Fibroblast of lung (primary cell): ENCODE measurements at regions not wholly inside any gene's neighbourhood (a gene's known extent, or its start where the extent isn't known, plus 50 kb on each side); places are given as distances from the start of the nearest gene placed in this dataset.

Experiments used
- DNase-seq, 2 donors: peaks; one replicate each; pipeline versions ENCODE4 v3.0.0 to v3.0.0-alpha.2; 2010; ENCODE audit warnings: low read depth in 2 of 2
- H2AFZ ChIP-seq: 2 replicates; pipeline ENCODE4 v1.5.1; 2012; ENCODE audit warnings: low read length, control low read depth, inconsistent platforms
- H3K27ac ChIP-seq: 2 replicates; pipeline ENCODE4 v1.5.1; 2011; ENCODE audit warnings: low read length, control low read depth; ENCODE audit not compliant: insufficient read depth
- H3K27me3 ChIP-seq: 2 replicates; pipeline ENCODE4 v1.5.1; 2011; ENCODE audit warnings: mild to moderate bottlenecking, low read length; ENCODE audit not compliant: control insufficient read depth, insufficient read depth
- H3K36me3 ChIP-seq: 2 replicates; pipeline ENCODE4 v1.5.1; 2011; ENCODE audit warnings: low read length; ENCODE audit not compliant: control insufficient read depth, insufficient read depth
- H3K4me1 ChIP-seq: 2 replicates; pipeline ENCODE4 v1.5.1; 2011; ENCODE audit warnings: low read length; ENCODE audit not compliant: control insufficient read depth, insufficient read depth; ENCODE audit errors: extremely low read depth
- H3K4me2 ChIP-seq: 2 replicates; pipeline ENCODE4 v1.5.1; 2011; ENCODE audit warnings: low read length, control low read depth; ENCODE audit not compliant: insufficient read depth; ENCODE audit errors: extremely low read depth
- H3K4me3 ChIP-seq, 4 experiments: fragments of 200-600 bp in 1 of 4; sonication (generic) in 1 of 4; replicated peaks in 1 of 4; 2 replicates each; pipeline ENCODE4 v1.5.1; 2011 to 2016; ENCODE audit warnings: low read length in 4 of 4, low read depth in 3 of 4, mild to moderate bottlenecking in 3 of 4, control low read depth in 2 of 4, inconsistent platforms in 1 of 4, mixed read lengths in 1 of 4; ENCODE audit not compliant: insufficient read depth in 1 of 4; ENCODE audit errors: control extremely low read depth in 1 of 4
- H3K79me2 ChIP-seq: 2 replicates; pipeline ENCODE4 v1.5.1; 2012; ENCODE audit warnings: mild to moderate bottlenecking, low read length, inconsistent platforms; ENCODE audit not compliant: control insufficient read depth, insufficient read depth
- H3K9ac ChIP-seq: 2 replicates; pipeline ENCODE4 v1.5.1; 2011; ENCODE audit warnings: mild to moderate bottlenecking, low read length, control low read depth; ENCODE audit not compliant: insufficient read depth
- H3K9me3 ChIP-seq: 2 replicates; pipeline ENCODE4 v1.5.1; 2012; ENCODE audit warnings: low read depth, low read length; ENCODE audit not compliant: control insufficient read depth, insufficient read depth
- H4K20me1 ChIP-seq: 2 replicates; pipeline ENCODE4 v1.5.1; 2011; ENCODE audit warnings: low read length; ENCODE audit not compliant: control insufficient read depth, insufficient read depth; ENCODE audit errors: extremely low read depth
- EZH2 ChIP-seq: IDR thresholded peaks from 2 replicates; pipeline ENCODE4 v1.5.1; 2012; ENCODE audit warnings: low read length, control low read depth, mild to moderate bottlenecking; ENCODE audit errors: missing control alignments
- TF ChIP-seq, protein P1 (sequence below), 2 donors: IDR thresholded peaks in 1 of 2; conservative IDR thresholded peaks in 1 of 2; 1 replicate in 1 of 2; 2 replicates in 1 of 2; pipeline ENCODE4 v1.5.1; 2011 to 2012; ENCODE audit warnings: low read length in 2 of 2, control low read depth in 1 of 2, inconsistent platforms in 1 of 2, low read depth in 1 of 2, mild to moderate bottlenecking in 1 of 2

DNA sequence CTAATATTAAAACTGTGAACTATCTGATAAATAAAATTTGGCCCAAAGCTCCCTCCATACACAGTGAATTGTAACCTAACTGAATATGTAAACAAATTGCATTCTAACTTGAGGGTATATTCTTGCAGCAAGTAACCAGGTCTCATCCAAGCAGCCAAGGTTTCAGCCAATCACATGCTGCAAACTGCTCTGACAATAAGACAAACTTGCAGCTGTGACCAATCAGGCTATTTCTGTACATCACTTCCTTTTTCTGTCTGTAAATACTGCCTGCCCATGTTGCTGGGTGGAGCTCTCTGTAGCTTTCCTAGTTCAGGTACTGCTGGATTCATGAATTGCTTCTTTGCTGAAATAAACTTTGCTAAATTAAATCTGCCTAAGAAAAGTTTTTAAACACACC lies 499.0 kb downstream of the GALC start:
- Histone ChIP-seq H3K4me3 (no peak overlapping the region), H3K36me3 (no peaks in the 10 kb centered on the region), H3K4me2 (no peak overlapping the region), H3K9ac (no peak overlapping the region), H3K27ac (no peak overlapping the region), H3K27me3 (no peaks in the 10 kb centered on the region), H2AFZ (no peak overlapping the region), H4K20me1 (no peaks in the 10 kb centered on the region), H3K9me3 (no peaks in the 10 kb centered on the region), H3K79me2 (no peaks in the 10 kb centered on the region), H3K4me1 (no peaks in the 10 kb centered on the region)
- no peak for DNase-seq
- TF ChIP-seq EZH2: no peak
- TF ChIP-seq, protein P1, sequence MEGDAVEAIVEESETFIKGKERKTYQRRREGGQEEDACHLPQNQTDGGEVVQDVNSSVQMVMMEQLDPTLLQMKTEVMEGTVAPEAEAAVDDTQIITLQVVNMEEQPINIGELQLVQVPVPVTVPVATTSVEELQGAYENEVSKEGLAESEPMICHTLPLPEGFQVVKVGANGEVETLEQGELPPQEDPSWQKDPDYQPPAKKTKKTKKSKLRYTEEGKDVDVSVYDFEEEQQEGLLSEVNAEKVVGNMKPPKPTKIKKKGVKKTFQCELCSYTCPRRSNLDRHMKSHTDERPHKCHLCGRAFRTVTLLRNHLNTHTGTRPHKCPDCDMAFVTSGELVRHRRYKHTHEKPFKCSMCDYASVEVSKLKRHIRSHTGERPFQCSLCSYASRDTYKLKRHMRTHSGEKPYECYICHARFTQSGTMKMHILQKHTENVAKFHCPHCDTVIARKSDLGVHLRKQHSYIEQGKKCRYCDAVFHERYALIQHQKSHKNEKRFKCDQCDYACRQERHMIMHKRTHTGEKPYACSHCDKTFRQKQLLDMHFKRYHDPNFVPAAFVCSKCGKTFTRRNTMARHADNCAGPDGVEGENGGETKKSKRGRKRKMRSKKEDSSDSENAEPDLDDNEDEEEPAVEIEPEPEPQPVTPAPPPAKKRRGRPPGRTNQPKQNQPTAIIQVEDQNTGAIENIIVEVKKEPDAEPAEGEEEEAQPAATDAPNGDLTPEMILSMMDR (conservative IDR thresholded peaks at IDR 0.05 in 1 of 2, IDR thresholded peaks at IDR 0.05 in 1 of 2; ENCODE audit: low read depth in 1 of 2, low read length in 2 of 2): no peak

DNA sequence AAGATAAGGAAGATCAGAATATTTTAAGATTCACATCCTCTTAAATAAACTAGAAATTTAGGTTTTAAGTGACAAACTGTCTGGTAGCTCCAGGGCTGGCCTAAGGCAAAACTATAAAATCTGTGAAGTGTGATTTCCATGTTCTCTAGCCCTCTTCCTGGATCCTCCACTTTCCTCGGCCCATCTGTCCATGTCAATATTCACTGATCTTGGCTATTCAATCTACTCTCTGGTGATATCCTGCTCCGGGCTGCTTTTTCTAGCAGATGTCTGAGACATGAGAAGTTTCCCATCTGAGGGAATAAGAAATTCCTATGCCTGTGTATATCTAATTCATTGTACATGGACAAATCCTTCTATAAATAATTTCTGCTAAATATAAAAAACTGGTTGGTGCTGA lies 500.4 kb downstream of the GALC start:
- Histone ChIP-seq H3K4me3 (no peak overlapping the region), H3K79me2 (no peaks in the 10 kb centered on the region), H2AFZ (no peak overlapping the region), H3K27ac (no peak overlapping the region), H3K9me3 (no peaks in the 10 kb centered on the region), H3K36me3 (no peaks in the 10 kb centered on the region), H4K20me1 (no peaks in the 10 kb centered on the region), H3K4me2 (no peak overlapping the region), H3K9ac (no peak overlapping the region), H3K27me3 (no peaks in the 10 kb centered on the region), H3K4me1 (no peaks in the 10 kb centered on the region)
- no peak for TF ChIP-seq EZH2
- TF ChIP-seq, protein P1 (conservative IDR thresholded peaks at IDR 0.05 in 1 of 2, IDR thresholded peaks at IDR 0.05 in 1 of 2; ENCODE audit: low read depth in 1 of 2, low read length in 2 of 2): no peak
- DNase-seq: no peak

DNA sequence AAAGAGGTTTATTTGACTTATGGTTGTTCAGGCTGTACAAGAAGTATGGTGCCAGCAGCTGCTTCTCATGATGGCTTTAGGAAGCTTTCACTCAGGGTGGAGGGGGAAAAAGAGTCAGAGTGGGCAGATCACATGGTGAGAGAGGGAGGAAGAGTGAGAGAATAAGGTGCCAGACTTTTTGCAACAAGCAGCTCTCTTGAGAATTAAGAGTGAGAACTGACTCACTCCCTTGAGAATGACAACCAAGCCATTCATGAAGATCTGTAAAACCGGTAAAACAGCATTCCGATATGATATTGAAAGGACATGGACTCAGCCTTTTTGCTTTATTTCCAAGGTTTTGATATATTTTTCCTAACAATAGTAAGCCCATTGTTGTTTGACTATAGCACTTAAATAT lies 501.2 kb downstream of the GALC start:
- no peaks in the 10 kb centered on the region for H4K20me1 ChIP-seq
- H3K27ac ChIP-seq: no peak overlapping the region
- no peaks in the 10 kb centered on the region for H3K36me3 ChIP-seq
- no peaks in the 10 kb centered on the region for H3K4me1 ChIP-seq
- TF ChIP-seq, protein P1 (conservative IDR thresholded peaks at IDR 0.05 in 1 of 2, IDR thresholded peaks at IDR 0.05 in 1 of 2; ENCODE audit: low read depth in 1 of 2, low read length in 2 of 2): no peak
- TF ChIP-seq EZH2: no peak
- H3K4me3 ChIP-seq: no peak overlapping the region
- DNase-seq: no peak
- H3K79me2 ChIP-seq: no peaks in the 10 kb centered on the region
- no peak overlapping the region for H3K9ac ChIP-seq
- no peak overlapping the region for H2AFZ ChIP-seq
- no peaks in the 10 kb centered on the region for H3K27me3 ChIP-seq
- no peak overlapping the region for H3K4me2 ChIP-seq
- H3K9me3 ChIP-seq: no peaks in the 10 kb centered on the region
